HG03066 (cell line): ENCODE measurements at regions not wholly inside any gene's neighbourhood (a gene's known extent, or its start where the extent isn't known, plus 50 kb on each side); places are given as distances from the start of the nearest gene placed in this dataset.

Experiments
- ATAC-seq: cut with Tn5 transposase; IDR thresholded peaks from one replicate; pipeline ENCODE4 v1.9.1; 2021; ENCODE audit warnings: low read depth; ENCODE audit not compliant: unreplicated experiment

GRCh38 chr12:105831372-105831771, 307.4 kb downstream of the NUAK1 start:
- ATAC-seq, result no peak

GRCh38 chr12:105832021-105832420, 306.7 kb downstream of the NUAK1 start:
- no peak for ATAC-seq

- no peak for ATAC-seq
Measured at GRCh38 chr12:105832806-105833205, 305.9 kb downstream of the NUAK1 start.

- no peak for ATAC-seq
Measured at GRCh38 chr12:105834496-105834895, 304.3 kb downstream of the NUAK1 start.

GRCh38 chr12:105835580-105836241, 303.0 kb downstream of the NUAK1 start:
- no peak for ATAC-seq

- ATAC-seq, result no peak
Measured at GRCh38 chr12:105836242-105836622, 302.5 kb downstream of the NUAK1 start.

GRCh38 chr12:105839629-105840127, 299.1 kb downstream of the NUAK1 start:
- no peak for ATAC-seq

GRCh38 chr12:105840384-105840783, 298.4 kb downstream of the NUAK1 start:
- ATAC-seq, result no peak

- ATAC-seq, result no peak
Measured at GRCh38 chr12:105841840-105842239, 296.9 kb downstream of the NUAK1 start.

GRCh38 chr12:105843561-105843960, 295.2 kb downstream of the NUAK1 start:
- ATAC-seq, result no peak

- ATAC-seq, result no peak
Measured at GRCh38 chr12:105843986-105844760, 294.6 kb downstream of the NUAK1 start.

GRCh38 chr12:105846331-105846730, 292.4 kb downstream of the NUAK1 start:
- ATAC-seq, result no peak

GRCh38 chr12:105847068-105847467, 291.7 kb downstream of the NUAK1 start:
- no peak for ATAC-seq

- ATAC-seq, result no peak
Measured at GRCh38 chr12:105848286-105848685, 290.5 kb downstream of the NUAK1 start.

- no peak for ATAC-seq
Measured at GRCh38 chr12:105850103-105850968, 288.4 kb downstream of the NUAK1 start.

- no peak for ATAC-seq
Measured at GRCh38 chr12:105852496-105852895, 286.3 kb downstream of the NUAK1 start.

- ATAC-seq, result no peak
Measured at GRCh38 chr12:105852951-105853350, 285.8 kb downstream of the NUAK1 start.

GRCh38 chr12:105854071-105854470, 284.7 kb downstream of the NUAK1 start:
- no peak for ATAC-seq

- ATAC-seq, result no peak
Measured at GRCh38 chr12:105855361-105856047, 283.2 kb downstream of the NUAK1 start.

- no peak for ATAC-seq
Measured at GRCh38 chr12:105856048-105856405, 282.7 kb downstream of the NUAK1 start.
